Astrocyte of the cerebellum (primary cell): ENCODE measurements at regions not wholly inside any gene's neighbourhood (a gene's known extent, or its start where the extent isn't known, plus 50 kb on each side); places are given as distances from the start of the nearest gene placed in this dataset.
A peak's percentile ranks its signal among the peaks of the same experiment; 100 is the strongest.

ENCODE experiments used
- DNase-seq: peaks from one replicate; pipeline ENCODE4 v3.0.0-alpha.2; 2011; ENCODE audit warnings: low read depth
- H3K4me3 ChIP-seq: 2 replicates; pipeline ENCODE4 v1.5.1; 2011; ENCODE audit warnings: mild to moderate bottlenecking, low read depth, low read length, moderate library complexity
- in situ Hi-C: cut with HindIII; loops from 2 replicates; pipeline ENCODE4 v1.10.0; 2017; ENCODE audit warnings: low sequenced_read_pairs
- TF ChIP-seq, protein P1 (sequence below): IDR thresholded peaks from 2 replicates; pipeline ENCODE4 v1.5.1; 2012; ENCODE audit warnings: low read length, low read depth, moderate library complexity, mild to moderate bottlenecking; ENCODE audit errors: missing control alignments

DNA sequence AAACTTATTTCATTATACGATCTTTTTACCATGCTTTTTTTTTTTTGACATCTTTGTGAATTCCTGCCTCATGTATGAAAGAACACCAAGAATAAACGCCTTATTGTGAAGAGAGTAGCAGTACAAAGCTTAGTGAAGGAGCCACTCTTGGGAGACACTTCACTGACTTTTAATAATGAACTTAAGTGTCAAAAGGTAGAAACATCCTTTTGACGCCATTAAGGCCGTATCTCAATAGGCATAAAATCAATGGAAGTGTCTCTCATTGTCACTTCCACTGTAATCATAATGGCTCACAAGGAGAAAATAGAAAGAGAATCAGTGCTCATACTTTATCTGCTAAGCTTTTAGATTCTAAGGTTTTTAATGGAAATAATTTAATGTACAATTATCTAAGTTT, 657.8 kb downstream of the DIPK2A start:
- no peak for DNase-seq
- TF ChIP-seq, protein P1, sequence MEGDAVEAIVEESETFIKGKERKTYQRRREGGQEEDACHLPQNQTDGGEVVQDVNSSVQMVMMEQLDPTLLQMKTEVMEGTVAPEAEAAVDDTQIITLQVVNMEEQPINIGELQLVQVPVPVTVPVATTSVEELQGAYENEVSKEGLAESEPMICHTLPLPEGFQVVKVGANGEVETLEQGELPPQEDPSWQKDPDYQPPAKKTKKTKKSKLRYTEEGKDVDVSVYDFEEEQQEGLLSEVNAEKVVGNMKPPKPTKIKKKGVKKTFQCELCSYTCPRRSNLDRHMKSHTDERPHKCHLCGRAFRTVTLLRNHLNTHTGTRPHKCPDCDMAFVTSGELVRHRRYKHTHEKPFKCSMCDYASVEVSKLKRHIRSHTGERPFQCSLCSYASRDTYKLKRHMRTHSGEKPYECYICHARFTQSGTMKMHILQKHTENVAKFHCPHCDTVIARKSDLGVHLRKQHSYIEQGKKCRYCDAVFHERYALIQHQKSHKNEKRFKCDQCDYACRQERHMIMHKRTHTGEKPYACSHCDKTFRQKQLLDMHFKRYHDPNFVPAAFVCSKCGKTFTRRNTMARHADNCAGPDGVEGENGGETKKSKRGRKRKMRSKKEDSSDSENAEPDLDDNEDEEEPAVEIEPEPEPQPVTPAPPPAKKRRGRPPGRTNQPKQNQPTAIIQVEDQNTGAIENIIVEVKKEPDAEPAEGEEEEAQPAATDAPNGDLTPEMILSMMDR = no peak
- in situ Hi-C loops = no loop called here
- H3K4me3 ChIP-seq = no peak overlapping the region

DNA sequence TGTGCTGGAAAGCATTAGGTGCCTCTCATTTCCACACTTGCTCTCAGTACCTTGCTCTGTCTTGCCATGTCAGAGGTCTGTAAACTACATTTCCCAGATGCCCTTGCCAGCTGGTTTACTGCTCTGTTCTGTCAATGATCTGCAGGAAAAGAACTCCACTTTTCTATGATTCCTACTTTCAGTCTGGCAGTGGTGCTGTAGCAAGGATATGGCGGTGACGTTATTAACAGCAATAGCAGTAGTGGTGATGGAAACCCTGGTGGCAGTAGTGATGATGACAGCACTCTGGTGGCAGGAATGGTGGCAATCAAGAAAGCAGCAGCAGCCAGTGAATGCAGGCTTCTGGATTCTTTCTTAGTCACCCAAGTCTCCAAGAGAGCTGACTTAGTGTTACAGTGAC, 665.2 kb downstream of the DIPK2A start:
- H3K4me3 ChIP-seq = no peak overlapping the region
- TF ChIP-seq, protein P1 = no peak
- in situ Hi-C loops = no loop called here
- DNase-seq = no peak

DNA sequence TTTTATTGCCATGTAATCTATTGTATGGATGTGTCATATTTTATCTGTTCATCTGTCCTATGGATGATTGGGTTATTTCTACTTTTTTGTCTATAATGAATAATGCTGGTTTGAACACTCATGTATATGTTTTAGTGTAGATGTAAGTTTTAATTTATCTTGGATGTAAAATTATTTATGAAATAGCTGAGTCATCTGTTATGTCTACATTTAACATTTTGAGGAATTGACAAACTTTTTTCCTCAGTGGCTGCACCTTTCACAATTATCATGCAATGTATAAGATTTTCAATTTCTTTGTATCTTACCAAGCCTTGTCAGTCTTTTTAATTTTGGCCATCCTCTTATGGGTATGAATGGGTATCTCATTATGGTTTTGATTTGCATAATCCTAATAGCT, 666.4 kb downstream of the DIPK2A start:
- in situ Hi-C loops = no loop called here
- no peak overlapping the region for H3K4me3 ChIP-seq
- TF ChIP-seq, protein P1 = no peak
- DNase-seq = no peak

DNA sequence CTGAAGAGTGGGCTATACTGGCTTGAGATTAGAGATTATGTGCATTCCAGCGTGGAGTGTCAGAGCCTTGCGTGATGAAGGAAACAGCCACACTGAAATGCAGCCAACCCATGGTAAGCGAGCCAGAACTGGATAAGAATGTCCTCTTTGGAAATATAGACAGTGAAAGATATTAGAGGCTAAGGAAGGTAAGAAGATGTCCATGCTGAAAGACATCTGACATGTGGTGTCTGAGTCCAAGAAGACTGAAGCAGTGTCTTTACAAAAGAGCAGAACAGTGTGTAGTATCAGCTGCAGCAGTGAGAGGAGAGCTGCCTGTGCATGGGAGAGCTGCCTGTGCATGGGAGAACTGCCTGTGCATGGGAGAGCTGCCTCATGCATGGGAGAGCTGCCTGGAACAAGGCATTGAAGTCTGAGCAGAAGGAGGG, 672.2 kb downstream of the DIPK2A start:
- H3K4me3 ChIP-seq = no peak overlapping the region
- in situ Hi-C loops = no loop called here
- peak; percentile 11 for DNase-seq
- TF ChIP-seq, protein P1 = no peak

DNA sequence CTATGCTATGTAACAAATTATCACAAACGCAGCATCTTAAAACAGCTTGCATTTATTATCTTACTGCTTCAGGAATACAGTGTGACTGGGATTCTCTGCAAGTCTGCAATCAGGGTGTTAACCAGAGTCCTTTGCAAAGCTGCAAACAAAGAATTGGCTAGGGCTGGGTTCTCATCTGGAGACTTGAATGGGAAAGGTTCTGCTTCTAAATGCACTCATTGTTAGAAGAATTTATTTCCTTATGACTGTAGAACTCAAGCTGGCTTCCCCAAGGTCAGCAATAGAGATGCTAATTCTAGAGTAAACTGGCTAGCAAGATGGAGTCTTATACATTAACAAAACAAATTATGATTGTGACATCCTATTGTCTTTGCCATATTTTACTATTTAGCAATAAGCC, 673.7 kb downstream of the DIPK2A start:
- TF ChIP-seq, protein P1 = no peak
- in situ Hi-C loops = no loop called here
- no peak overlapping the region for H3K4me3 ChIP-seq
- no peak for DNase-seq

DNA sequence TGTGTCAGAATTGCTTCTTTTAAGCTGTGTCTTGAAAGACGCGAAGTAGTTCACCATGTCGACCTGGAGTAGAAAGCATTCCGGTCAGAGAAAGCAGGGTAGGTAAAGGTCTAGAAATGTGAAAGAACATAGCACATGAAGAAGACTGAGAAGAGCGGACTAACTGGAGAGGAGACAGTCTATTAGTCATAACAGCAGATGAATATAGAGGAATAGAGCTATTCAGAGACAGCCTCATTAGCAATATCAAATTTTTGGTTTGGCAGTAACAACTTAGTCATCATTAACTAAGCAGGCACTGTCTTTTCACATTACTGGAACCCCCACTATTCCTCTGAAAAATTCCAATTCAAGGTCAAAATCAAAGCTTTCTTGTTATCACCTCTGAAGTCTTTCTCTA, 678.8 kb downstream of the DIPK2A start:
- in situ Hi-C loops = no loop called here
- no peak for DNase-seq
- no peak overlapping the region for H3K4me3 ChIP-seq
- TF ChIP-seq, protein P1 = no peak

DNA sequence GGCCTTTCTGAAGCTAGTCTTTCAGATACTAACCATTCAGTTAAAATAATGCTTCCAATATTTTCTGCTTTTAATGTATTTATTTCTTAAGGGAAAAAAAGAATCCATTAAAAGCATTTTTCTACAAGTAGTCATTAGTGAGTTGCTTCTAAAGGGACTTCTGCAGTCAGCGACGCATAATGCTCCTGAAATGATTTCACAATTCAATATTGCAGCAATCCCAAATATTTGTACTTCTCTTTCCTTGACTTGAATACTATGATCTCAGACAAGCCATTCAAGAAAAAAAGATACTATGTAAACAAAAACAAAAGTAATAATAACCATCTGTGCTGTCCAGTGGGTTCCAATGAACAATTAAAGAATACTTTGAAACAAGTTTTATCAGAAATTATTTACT, 681.0 kb downstream of the DIPK2A start:
- TF ChIP-seq, protein P1 = no peak
- no peak overlapping the region for H3K4me3 ChIP-seq
- in situ Hi-C loops = no loop called here
- no peak for DNase-seq
